ENCODE measurements at regions not wholly inside any gene's neighbourhood (a gene's known extent, or its start where the extent isn't known, plus 50 kb on each side); places are given as distances from the start of the nearest gene placed in this dataset.

DNA sequence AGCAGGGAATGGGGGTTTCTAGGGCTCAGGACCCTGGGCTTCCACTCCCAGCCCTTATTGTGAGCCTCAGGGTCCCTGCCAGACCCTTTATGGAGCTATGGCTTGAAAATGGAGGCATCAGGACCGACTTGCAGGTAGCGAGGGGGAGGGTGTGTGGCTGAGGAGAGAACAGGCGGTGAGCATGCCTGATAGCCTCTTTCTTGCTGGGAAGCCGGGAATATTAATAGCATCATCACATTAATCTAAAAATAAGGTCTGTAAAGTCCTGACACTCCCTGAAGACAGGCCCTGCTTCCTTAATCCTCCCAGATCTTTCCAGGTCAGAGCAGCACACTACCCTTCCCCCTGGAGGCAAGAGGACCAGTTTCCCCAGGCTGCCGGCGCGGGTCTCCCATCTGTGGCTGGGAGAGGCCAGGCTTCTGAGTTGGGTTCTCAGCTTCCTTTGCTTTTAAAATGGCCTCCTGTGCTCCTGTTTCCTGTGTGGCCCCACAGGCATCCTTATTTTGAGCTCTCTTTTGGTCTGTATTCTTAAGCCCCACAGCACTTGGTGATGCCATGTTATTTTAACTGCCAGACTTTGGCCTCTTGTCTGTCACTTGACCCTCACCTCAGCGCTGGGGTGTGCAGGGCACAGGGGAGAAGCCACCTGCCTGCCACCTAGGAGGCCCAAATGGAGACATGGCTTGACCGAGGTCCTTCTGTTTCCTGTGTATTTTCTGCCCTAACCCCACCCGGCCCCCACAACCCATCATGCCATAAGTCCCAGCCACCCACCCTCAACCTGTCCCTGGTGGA, 185.0 kb upstream of the TOPAZ1 start:
- DNase-seq (ENCODE audit: low read depth), result no peak

DNA sequence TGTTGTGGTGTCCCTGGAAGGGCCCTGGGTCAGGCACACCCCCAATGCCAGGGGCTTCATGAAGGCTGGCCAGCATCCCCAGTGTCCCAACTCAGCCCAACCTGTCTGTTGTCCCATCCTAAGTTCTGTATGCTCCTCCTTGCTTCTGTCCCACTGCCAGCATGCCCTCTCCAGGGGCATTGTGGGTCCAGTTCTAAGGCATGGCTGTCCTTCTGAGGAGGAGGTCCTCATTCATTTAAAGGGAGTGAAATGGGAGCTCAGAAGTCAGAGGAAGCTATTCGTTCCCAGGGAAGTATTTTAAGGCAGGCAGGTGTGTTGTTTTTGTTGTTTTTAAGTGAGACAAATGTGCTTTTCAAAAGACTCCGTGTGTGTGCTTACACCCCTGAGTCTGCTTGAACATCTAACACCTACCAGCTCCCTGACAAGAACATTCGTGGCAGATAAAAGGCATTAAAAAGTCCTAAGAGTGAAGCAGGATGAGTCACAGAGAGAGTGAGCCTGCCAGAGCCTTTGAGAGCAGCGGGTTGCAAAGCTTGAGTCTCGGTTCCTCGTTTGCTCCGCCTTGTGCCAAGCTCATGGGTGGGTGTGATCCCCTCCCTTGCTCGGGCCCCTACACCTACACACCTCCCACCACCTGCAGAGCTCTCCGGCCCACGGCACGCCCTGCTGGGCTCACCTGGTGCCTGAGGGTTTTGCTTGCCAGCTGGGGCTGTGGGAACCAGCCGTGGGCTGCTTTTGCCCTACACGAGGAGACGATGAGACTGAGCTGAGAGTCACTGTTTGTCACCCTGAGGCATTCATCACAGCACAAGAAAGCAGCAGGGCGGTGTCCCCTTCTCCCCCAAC, 183.4 kb upstream of the TOPAZ1 start:
- DNase-seq (ENCODE audit: low read depth), result no peak

DNA sequence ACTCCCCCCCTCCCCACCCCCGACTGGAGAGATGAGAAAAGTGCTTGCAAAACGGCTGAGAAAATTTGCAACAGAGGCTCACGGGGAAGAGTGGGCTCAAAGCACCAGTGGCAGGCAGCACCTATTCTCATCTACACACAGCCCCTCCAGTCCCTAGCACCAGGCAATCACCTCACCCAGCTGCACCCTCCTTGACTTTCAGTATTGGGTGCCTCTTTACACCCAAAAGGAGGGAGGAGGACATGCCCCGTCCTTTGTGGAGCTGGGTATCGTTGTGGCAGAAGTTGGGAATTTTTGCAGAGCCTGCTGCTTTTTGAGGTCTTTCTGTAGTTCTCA, 182.8 kb upstream of the TOPAZ1 start:
- no peak for DNase-seq (ENCODE audit: low read depth)

DNA sequence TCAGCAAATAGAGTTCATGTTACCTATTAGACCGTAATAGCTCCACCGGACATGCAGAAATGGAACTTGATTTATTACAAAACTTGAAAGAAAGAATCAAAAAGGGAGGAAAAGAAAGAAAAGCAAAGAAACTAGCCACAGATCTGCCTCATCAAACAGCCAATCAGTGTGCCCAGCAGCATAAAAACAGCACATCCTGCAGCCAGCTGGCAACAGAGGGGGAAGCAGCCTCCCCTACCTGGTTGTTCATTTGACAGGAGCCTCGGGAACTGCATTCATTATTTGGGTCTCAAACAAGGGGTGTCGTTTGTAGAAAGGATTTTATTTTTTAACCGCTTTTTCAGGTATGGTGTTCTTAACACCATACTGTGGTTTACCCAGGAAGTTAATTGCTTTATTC, 181.5 kb upstream of the TOPAZ1 start:
- no peak for DNase-seq (ENCODE audit: low read depth)

DNA sequence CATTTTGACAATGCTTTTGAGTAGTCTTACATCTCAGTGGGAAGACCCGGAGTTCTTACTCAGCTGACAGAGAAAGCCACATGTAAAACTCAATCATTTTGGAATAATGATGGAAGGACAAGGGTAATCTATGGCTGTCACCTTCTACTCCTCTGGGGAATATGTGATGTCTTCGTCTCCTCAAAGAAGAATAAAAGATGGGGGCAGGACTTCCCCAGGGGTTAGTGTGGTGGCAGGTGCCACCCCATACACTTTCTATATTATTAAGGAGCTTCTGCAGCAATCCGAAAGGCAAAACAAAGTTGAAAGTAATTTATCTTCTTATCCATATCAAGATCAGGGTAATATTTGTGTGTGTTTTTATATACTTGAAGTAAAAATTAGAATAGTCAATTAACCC, 180.4 kb upstream of the TOPAZ1 start:
- DNase-seq (ENCODE audit: low read depth), result no peak

DNA sequence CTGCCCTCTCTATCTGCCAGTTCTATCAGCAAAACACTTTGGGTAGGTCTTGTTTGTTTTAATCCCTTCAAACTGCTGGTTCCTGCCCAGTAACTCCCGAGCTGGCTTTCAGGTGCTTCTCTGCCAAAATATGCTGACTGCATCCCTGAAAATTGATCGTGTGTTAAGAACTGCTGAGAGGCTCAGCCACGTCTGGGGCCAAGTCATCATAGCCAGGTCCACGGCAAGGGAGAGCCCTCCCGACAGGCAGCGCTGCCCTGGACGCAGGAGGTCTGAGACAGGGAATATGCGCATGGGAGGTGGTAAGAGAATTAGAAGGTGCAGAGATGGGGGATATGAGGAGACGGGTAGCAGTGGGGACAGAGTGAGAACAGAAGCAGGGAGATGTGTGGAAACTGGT, 179.7 kb upstream of the TOPAZ1 start:
- no peak for DNase-seq (ENCODE audit: low read depth)

DNA sequence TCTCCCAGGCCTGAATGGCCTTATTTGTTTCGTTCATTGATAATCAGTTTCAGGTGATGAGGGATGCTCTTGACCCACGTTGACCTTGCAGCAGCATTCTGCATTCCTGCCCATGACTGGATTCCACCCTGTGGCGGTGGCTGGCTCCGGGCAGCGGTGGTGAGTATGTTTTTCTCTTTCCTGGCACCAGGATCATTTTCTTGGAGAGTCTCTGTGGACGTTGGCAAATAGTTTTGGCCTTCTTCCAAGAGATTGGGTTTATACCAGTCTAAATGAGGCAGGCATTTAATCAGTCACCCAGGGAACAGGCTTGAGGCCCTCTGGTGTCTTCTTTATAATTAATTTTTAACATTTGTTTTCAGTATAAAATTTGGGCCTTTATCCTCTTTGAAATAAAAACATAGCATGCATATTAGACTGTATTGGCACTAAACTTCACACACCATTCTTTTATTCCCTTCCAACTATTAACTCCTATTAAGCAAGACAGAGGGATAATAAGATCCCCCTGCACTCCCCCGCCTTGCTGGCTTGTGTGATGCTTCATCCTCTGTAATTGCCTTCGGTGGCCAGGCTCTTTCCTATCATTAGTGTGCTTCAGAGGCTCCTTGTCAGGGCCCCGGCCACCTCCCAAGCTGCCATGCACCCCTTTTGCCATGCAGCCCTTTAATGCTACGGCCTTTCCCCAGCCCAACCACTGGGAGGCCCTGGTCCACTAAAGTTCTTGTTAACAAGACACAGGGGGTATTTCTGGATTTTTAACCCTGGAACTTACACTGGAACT, 176.2 kb upstream of the TOPAZ1 start:
- no peak for DNase-seq (ENCODE audit: low read depth)

DNA sequence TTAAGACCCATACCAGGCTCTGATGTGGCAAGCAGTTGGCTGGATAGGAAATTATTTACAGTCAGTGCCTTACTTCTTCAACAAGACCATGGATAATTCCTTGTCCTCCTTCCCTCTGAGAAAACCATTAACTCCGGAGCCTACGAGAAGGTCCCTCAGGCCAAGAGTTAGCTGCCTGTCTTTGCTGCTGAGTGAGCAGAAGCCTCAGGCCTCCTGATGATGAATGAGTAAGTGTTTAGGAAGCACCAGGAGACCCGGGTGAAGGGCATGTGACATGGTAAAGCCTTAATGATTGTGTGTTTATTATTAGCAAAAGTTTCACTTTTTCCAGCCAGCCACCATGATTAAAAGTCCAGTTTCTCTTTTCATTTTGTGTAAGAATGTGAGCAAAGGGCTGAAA, 174.9 kb upstream of the TOPAZ1 start:
- DNase-seq (ENCODE audit: low read depth), result peak; percentile 49

DNA sequence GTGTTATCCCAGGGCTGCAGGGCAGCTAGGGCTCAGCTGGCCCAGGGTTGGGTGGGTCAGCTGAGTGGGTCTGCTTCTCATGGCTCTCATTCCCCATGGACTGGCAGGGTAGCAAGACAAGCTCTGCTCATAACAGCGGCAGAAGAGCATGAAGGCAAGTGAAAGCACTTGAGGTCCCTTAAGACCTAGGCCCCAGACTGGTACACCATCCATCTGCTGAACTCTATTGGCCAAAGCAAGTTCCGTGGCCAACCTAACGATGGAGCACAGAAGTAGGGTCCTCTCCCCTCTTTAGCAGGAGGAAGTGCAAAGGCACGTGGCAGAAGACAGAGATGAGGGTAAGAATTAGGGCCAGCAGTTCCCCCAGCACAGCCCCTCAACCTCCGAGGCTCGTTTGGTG, 174.3 kb upstream of the TOPAZ1 start:
- no peak for DNase-seq (ENCODE audit: low read depth)

DNA sequence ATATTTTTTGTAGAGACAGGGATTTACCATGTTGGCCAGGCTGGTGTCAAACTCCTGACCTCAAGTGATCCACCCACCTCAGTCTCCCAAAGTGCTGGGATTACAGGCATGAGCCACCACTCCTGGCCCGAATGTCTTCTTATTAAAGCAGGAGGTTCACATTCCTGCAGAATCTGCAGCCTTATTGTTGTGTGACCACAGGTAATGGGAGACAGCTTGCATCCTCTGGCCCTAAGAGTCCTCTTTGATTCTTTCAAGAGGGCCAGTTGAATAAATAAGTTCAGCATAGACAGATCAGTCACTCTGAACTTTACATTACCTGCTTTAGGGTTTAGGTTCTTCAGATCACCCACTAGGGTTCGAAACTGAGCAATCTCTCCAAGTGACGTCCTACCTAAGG, 172.9 kb upstream of the TOPAZ1 start:
- DNase-seq (ENCODE audit: low read depth), result no peak

DNA sequence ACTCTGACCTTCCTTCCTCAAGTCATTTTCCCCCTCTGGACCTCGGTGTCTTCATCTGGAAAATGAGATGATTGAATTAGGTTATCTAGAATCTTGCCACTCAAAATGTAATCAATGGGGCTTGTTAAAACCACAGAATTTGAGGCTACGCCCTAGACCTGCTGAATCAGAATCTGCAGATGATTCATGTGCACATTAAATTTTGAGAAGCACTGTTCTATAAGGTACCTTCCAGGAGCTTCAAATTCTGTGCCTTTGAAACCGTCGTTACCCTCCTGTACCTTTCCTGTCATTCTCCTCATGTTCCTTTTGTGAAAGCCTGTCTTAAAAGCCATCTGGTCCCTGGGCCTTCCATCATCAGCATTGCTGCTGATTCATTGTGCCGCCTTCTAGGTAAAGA, 172.4 kb upstream of the TOPAZ1 start:
- no peak for DNase-seq (ENCODE audit: low read depth)

DNA sequence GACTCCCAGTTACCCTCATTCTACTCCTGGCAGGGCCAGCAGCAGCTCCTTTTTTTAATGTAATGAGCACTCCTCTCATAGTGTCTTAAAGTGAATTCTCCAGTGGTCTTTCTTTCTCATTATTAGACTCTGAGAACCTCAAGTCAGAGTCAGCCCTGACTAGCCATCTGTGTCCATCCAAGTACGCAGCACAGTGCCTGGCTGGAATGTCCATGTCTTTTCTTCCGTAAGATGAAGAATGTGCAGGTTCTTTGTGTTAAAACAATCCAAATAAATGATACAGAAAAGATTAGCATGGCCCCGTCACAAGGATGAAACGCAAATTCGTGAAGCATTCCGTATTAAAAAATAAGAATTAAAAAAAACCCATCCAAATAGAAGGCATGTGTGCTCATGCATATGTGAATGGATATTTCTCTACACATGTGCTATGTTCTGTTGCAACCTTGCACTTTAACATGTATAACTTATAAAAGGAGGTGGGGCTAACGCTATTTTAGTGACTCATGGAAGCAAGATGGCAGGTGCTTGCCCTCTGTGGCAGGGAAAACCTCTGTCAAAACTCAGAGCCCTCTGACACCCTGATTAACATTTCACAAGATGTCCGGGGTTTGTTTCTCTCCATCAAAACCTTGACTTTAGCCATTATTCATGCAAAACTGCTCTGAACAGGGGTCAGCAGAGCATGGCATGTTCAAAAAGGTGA, 170.7 kb upstream of the TOPAZ1 start:
- DNase-seq (ENCODE audit: low read depth), result no peak

DNA sequence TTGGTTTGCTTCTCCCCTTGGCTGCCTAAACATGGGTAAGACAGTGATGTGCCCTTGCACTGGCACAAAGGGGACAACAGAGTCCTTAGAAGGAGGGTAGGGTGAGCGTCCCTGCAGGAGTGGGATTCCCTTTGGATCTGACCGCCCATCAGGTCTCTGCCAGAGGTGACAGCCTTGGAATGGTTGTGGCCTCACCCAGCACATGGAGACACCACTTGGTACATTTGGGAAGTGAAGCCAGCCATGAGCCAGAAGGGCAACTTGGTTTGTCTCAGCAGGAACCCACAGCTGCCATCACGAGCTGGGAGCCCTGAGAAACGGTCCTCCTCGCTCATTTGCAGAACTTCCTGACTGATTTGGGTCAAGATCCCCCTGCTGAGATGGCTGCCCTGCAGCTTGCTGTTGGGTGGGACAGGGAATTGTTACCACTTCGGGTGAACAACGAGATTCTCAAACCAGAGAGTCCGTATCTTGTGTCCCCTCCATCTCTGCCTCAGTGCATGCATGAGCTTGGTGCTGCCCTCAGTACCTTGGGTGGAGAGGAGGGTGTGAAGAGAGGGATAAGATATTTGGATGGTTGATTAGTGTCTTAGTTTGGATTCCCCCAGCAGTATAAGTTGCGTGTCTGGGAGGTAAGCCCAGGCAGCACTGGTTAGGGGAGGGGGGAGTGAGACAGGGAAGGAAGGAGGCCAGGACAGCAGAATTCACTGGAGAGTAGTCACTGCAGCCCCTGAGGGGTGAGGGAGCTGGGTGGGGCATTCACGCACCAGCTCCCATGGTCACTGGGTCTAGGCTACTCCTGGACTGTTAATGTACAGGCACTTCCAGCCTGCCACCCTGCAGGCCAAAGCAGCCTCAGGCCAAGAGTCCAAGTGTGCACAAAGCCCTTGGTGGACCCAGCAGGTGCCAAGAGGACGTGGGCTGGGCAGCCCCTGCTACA, 168.8 kb upstream of the TOPAZ1 start:
- no peak for DNase-seq (ENCODE audit: low read depth)

DNA sequence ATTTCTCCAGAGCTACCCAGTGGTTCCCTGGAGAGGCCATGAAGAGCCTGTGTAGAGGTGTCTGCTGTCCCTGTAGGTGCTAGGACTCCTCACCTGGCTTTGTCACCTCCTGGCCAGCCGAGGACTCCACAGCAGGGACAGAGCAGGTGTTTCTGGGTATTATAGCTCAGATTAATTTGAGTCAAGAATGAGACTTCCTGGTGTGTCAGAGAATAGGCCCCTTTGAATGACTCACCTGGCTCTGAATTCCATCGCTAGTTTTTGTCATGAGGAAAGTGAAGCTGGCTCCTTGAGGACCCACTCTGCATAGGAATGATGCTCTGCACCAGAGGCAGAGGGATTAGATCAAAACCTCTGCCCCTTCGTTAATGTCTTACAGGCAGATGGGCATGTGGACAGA, 167.5 kb upstream of the TOPAZ1 start:
- DNase-seq (ENCODE audit: low read depth), result no peak

DNA sequence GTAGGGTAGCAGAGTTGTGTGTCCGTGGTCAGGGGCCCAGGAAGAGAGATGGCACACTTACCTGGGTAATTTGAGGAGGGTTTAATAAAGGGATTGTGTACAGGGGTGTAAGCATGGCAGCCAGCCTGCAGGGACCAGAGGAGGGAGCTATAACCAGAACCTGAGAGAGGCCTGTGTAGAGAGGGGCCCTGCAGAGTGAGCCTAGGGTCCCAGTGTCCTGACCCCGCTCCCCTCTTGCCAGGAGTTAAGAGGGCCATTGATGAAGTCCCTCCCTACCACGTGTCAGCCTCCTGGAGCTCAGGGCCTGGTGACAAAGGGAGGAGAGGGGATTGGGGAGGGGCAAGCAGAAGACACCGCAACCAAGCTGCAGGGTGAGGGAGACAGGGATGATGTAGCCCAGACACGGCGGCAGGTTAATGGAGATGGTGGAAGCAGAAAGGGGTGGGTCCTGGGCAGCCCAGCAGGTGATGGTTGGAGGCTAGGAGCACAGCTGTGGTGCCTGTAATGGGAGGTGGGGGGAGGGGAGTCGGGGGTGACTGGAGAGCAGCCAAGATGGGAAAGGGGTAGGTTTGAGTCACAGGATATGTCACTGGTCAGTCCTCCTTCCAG, 165.4 kb upstream of the TOPAZ1 start:
- no peak for DNase-seq (ENCODE audit: low read depth)

DNA sequence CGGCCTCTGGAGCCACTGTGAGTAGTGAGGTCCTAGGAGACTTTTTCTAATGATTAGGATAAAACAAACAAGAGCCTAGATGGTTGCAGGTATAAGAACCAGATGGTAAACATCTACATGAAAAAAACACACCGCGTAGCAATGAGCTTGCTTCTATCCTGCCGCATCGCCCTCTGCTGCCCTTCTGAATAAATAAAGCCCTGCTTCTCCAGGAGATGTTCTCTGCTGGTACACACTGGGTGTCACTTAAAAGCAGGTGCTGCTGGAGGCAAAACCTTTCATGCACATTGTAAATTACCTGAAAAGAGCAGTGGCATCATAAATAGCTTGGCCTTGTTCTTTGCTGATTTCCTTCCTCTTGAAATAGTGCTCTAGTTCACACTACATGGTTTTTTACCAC, 164.4 kb upstream of the TOPAZ1 start:
- DNase-seq (ENCODE audit: low read depth), result no peak

DNA sequence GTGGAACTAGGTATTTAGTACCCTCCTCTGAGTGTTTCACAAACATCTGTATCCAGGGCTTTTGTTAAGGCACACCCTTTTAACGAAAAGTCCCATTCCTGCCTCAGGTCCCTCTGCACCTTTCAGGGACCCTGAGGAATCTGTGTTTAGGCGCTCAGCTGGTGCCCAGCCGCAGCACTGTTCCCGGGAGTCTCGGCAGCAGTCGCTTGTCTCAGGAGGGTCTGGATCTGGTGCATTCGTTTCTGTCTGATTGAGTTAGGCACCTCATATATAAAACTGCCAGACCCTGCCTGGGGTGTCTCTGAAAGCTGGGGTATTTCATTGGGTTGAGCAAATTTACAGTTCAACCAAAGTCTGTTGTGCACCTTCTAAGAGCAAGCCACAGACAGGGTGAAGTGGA, 162.8 kb upstream of the TOPAZ1 start:
- DNase-seq (ENCODE audit: low read depth), result no peak

DNA sequence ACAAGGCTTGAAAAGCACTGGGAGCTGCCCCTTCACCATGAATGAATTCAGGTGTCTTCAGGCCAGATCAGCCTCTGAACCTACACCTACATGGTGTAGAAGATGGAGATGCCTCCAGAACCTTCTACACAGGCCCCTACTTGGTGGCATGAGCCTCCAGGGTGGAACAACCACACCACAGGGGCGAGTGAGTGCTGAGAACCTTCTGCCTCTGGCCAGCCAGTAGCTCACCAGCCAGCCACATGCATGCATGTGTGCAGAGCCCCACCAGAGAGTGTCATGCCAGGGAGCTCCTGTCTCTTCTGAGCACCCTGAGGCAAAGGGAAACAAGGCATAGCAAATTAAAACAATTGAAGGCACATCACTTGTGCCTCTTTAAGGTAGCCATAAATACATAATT, 161.8 kb upstream of the TOPAZ1 start:
- DNase-seq (ENCODE audit: low read depth), result no peak

DNA sequence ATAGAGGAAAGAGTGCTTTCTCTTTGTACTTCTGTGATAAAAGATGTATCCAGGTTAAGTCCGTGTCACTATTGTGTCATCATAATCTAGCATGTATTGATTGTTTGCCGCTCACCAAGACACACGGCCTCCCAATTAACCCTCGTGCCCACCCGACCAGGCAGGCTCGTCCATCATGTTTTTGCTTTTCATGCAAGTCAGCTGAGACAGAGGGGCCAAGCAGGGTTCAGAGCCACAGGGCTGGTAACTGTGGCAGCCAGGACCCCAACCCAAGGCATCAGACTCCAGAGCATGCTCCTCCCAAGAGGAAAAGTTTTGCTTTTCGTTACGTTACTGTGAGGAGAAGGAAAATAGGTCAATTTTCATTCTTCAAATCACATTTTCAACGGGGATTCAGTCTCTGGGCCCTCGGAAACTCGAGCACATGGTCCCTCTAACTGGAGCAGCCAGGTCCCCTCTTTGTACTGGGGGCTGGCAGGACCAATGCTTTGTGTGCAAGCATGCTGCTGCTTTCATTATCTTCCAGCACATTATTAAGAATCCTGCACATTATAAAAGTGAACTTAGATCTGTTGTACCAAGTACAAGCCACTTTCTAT, 161.1 kb upstream of the TOPAZ1 start:
- DNase-seq (ENCODE audit: low read depth), result no peak

DNA sequence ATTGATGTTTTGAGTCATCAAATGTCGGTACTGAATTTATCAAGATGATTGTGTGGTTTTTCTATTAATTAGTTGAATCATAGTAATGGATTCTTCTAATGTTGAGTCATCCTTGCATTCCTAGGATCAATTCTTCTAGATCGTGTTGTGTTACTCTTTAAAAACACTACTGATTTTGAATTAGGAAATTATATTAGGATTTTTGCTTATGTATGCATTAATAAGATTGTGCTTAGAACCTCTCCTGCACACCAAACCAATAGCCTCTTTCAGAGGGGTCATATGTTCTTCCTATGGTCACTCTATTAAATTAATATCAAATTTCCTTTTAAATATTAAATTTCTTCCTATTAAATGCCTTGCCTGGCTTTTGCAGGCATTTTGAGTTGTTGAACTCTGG, 151.7 kb upstream of the TOPAZ1 start:
- no peak for DNase-seq (ENCODE audit: low read depth)
